OCI-LY1 (cell line): ENCODE measurements at regions not wholly inside any gene's neighbourhood (a gene's known extent, or its start where the extent isn't known, plus 50 kb on each side); places are given as distances from the start of the nearest gene placed in this dataset.

Experiments used
- H2AFZ ChIP-seq: fragments of 200-600 bp; sonication (generic), shearing (Covaris generic); 2 replicates; pipeline ENCODE4 v1.6.0; 2014; ENCODE audit warnings: antibody characterized with exemption, mild to moderate bottlenecking, low read length
- H3F3A ChIP-seq: fragments of 200-600 bp; sonication (generic), shearing (Covaris generic); 2 replicates; pipeline ENCODE4 v1.6.0; 2014; ENCODE audit warnings: mild to moderate bottlenecking, antibody characterized with exemption, low read length, moderate library complexity; ENCODE audit not compliant: insufficient read depth
- H3K27ac ChIP-seq: fragments of 200-600 bp; sonication (generic); 2 replicates; pipeline ENCODE4 v1.5.1; 2014; ENCODE audit warnings: low read length, mixed run types, mild to moderate bottlenecking, low read depth; ENCODE audit not compliant: poor library complexity, severe bottlenecking
- H3K27me3 ChIP-seq: fragments of 200-600 bp; sonication (generic); 2 replicates; pipeline ENCODE4 v1.6.0; 2014; ENCODE audit warnings: antibody characterized with exemption, mild to moderate bottlenecking, low read length, moderate library complexity; ENCODE audit not compliant: insufficient read depth
- H3K36me3 ChIP-seq: fragments of 200-600 bp; sonication (generic); 2 replicates; pipeline ENCODE4 v1.6.1; 2014; ENCODE audit warnings: mild to moderate bottlenecking, antibody characterized with exemption, low read length, moderate library complexity, mixed read lengths; ENCODE audit not compliant: insufficient read depth
- H3K4me1 ChIP-seq: fragments of 200-600 bp; sonication (generic); 2 replicates; pipeline ENCODE4 v1.5.1; 2014; ENCODE audit warnings: mild to moderate bottlenecking, low read length, moderate library complexity; ENCODE audit not compliant: insufficient read depth, severe bottlenecking
- H3K4me2 ChIP-seq: fragments of 200-600 bp; sonication (generic), shearing (Covaris generic); 2 replicates; pipeline ENCODE4 v1.6.1; 2014; ENCODE audit warnings: low read length
- H3K4me3 ChIP-seq: fragments of 200-600 bp; sonication (generic); 2 replicates; pipeline ENCODE4 v1.5.1; 2014; ENCODE audit warnings: low read length, low read depth, mild to moderate bottlenecking, mixed read lengths; ENCODE audit not compliant: poor library complexity, severe bottlenecking
- H3K79me2 ChIP-seq: fragments of 200-600 bp; shearing (Covaris generic); 2 replicates; pipeline ENCODE4 v1.6.1; 2016; ENCODE audit warnings: mixed run types, low read length, mixed read lengths; ENCODE audit not compliant: insufficient read depth
- H3K9ac ChIP-seq: fragments of 200-600 bp; sonication (generic), shearing (Covaris generic); 2 replicates; pipeline ENCODE4 v1.6.1; 2014; ENCODE audit warnings: mild to moderate bottlenecking, low read length, mixed read lengths
- H3K9me2 ChIP-seq: fragments of 200-600 bp; sonication (generic), shearing (Covaris generic); 2 replicates; pipeline ENCODE4 v1.6.1; 2014; ENCODE audit warnings: low read depth, mild to moderate bottlenecking, low read length, mixed read lengths
- H3K9me3 ChIP-seq: fragments of 200-600 bp; shearing (Covaris generic); 2 replicates; pipeline ENCODE4 v1.6.1; 2014; ENCODE audit warnings: low read length, mixed read lengths
- H4K20me1 ChIP-seq: fragments of 200-600 bp; sonication (generic), shearing (Covaris generic); 2 replicates; pipeline ENCODE4 v1.6.0; 2016; ENCODE audit warnings: mild to moderate bottlenecking, low read length; ENCODE audit not compliant: insufficient read depth
- EZH2 ChIP-seq: fragments of 200-600 bp; sonication (generic), shearing (Covaris generic); IDR thresholded peaks from 2 replicates; pipeline ENCODE4 v1.8.0; 2017; ENCODE audit warnings: borderline replicate concordance, mixed run types, mild to moderate bottlenecking, antibody characterized with exemption, low read length, moderate library complexity, mixed read lengths
- TF ChIP-seq, protein P1 (sequence below): fragments of 200-600 bp; sonication (generic), shearing (Covaris generic); IDR thresholded peaks from 2 replicates; pipeline ENCODE4 v1.5.1; 2017; ENCODE audit warnings: mild to moderate bottlenecking, antibody characterized with exemption, low read length, moderate library complexity, mixed read lengths

DNA sequence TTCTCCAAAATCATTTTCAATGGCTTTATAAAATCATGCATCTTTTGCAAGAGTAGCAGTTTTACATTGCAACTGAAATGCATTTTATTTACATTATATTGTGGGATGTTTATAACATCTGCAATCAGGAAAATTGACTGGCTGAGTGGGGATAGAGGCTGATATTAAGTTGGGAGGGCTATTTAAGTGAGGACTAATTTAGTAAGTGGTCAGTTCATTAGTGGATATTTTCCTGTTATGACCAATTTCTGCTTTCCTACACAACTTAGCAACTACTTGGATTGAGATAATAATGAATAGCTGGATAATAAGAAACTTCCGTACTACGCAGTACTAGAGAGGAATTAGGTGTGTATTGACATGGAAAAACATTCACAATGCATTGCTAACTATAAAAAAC, 92.9 kb upstream of the SSBP2 start:
- no peak overlapping the region for H3K4me3 ChIP-seq
- H3K27me3 ChIP-seq = no peaks in the 10 kb centered on the region
- no peaks in the 10 kb centered on the region for H3K36me3 ChIP-seq
- no peak overlapping the region for H3K9ac ChIP-seq
- no peak overlapping the region for H3K4me2 ChIP-seq
- H3K27ac ChIP-seq = no peak overlapping the region
- no peaks in the 10 kb centered on the region for H3F3A ChIP-seq
- H3K4me1 ChIP-seq = peaks cover 3% of the 10 kb centered on the region
- no peaks in the 10 kb centered on the region for H4K20me1 ChIP-seq
- no peak for TF ChIP-seq EZH2
- TF ChIP-seq, protein P1, sequence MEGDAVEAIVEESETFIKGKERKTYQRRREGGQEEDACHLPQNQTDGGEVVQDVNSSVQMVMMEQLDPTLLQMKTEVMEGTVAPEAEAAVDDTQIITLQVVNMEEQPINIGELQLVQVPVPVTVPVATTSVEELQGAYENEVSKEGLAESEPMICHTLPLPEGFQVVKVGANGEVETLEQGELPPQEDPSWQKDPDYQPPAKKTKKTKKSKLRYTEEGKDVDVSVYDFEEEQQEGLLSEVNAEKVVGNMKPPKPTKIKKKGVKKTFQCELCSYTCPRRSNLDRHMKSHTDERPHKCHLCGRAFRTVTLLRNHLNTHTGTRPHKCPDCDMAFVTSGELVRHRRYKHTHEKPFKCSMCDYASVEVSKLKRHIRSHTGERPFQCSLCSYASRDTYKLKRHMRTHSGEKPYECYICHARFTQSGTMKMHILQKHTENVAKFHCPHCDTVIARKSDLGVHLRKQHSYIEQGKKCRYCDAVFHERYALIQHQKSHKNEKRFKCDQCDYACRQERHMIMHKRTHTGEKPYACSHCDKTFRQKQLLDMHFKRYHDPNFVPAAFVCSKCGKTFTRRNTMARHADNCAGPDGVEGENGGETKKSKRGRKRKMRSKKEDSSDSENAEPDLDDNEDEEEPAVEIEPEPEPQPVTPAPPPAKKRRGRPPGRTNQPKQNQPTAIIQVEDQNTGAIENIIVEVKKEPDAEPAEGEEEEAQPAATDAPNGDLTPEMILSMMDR = no peak
- no peaks in the 10 kb centered on the region for H3K9me2 ChIP-seq
- no peaks in the 10 kb centered on the region for H3K79me2 ChIP-seq
- no peaks in the 10 kb centered on the region for H3K9me3 ChIP-seq
- H2AFZ ChIP-seq = no peak overlapping the region

GRCh38 chr5:81842795-81843398, 92.0 kb upstream of the SSBP2 start:
- no peak overlapping the region for H3K4me3 ChIP-seq

DNA sequence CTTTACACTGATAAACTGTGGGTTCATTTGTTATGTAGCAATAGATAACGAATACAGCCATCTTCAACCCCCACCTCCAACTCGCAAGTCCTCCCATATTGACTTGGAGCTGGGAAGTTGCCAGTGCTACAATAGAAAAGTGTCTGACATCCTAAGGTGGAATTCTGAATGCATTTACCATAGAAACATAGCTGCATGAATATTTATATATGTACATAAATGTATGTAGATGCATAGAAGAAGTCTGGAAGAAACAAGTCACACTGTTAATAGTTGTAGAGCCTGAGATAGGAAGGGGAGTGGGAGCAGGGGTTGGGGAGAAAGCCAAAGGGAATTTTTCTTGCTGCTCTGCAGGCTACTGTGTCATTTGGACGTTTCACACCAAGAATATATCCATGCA, 88.1 kb upstream of the SSBP2 start:
- Histone ChIP-seq H3K9me3 (no peaks in the 10 kb centered on the region), H3K9ac (no peak overlapping the region), H4K20me1 (no peaks in the 10 kb centered on the region), H3K4me2 (no peak overlapping the region), H3K79me2 (no peaks in the 10 kb centered on the region), H3F3A (no peaks in the 10 kb centered on the region), H2AFZ (no peak overlapping the region), H3K4me3 (no peak overlapping the region), H3K9me2 (no peaks in the 10 kb centered on the region), H3K27ac (no peak overlapping the region), H3K4me1 (peaks cover 9% of the 10 kb centered on the region), H3K36me3 (no peaks in the 10 kb centered on the region), H3K27me3 (no peaks in the 10 kb centered on the region)
- no peak for TF ChIP-seq EZH2
- TF ChIP-seq, protein P1 = no peak

More at GRCh38 chr5:81842795-81843398, 92.0 kb upstream of the SSBP2 start:
- H3K4me1 ChIP-seq = peaks cover 9% of the 10 kb centered on the region
- no peaks in the 10 kb centered on the region for H3K79me2 ChIP-seq
- H3K36me3 ChIP-seq = no peaks in the 10 kb centered on the region
- H4K20me1 ChIP-seq = no peaks in the 10 kb centered on the region
- no peak overlapping the region for H2AFZ ChIP-seq
- no peaks in the 10 kb centered on the region for H3K9me2 ChIP-seq
- no peak overlapping the region for H3K27ac ChIP-seq
- no peaks in the 10 kb centered on the region for H3F3A ChIP-seq
- H3K4me2 ChIP-seq = no peak overlapping the region
- no peak for TF ChIP-seq EZH2
- TF ChIP-seq, protein P1 = no peak
- no peaks in the 10 kb centered on the region for H3K9me3 ChIP-seq
- no peaks in the 10 kb centered on the region for H3K27me3 ChIP-seq
- H3K9ac ChIP-seq = no peak overlapping the region
